ENCODE measurements at regions not wholly inside any gene's neighbourhood (a gene's known extent, or its start where the extent isn't known, plus 50 kb on each side); places are given as distances from the start of the nearest gene placed in this dataset.

DNA sequence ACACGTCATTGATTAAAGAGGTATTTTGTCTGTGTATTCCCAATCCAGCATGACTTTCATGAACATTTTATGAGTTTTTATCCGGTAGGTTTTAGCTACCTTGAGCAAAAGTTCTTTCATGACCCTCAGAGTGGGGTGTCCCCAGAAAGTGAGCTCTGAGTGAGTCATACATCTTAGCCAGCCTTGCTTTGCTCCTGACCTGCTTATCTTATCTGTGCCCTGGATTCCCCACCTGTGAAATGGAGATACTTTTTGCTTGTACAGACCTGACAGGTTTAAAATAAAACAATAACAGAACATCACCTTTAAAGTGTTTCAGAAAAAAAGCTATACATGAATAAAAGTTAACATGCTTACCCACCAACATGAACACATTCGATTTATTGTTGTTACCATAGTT lies 202.8 kb upstream of the SOX5 start:
- Histone ChIP-seq H3K27me3 (ENCODE audit: control insufficient read depth in 1 of 2, insufficient read depth in 2 of 2, low read length in 2 of 2) (no peaks in the 10 kb centered on the region), H4K20me1 (ENCODE audit: insufficient read depth, low read length) (no peaks in the 10 kb centered on the region), H3K9ac (ENCODE audit: insufficient read depth, low read depth, low read length) (no peak overlapping the region), H2AFZ (ENCODE audit: low read length) (no peak overlapping the region), H3K4me3 (replicated peaks in 1 of 3; ENCODE audit: insufficient read depth in 1 of 3, low read depth in 2 of 3, low read length in 3 of 3) (no peak overlapping the region), H3K79me2 (ENCODE audit: insufficient read depth, low read length) (no peaks in the 10 kb centered on the region), H3K4me2 (ENCODE audit: low read depth, low read length) (no peak overlapping the region), H3K4me1 (ENCODE audit: insufficient read depth, low read length) (no peaks in the 10 kb centered on the region), H3K27ac (ENCODE audit: extremely low read length, insufficient read depth, low read length) (no peak overlapping the region), H3K36me3 (replicated peaks in 1 of 2; ENCODE audit: control insufficient read depth in 1 of 2, insufficient read depth in 2 of 2, low read length in 2 of 2) (no peaks in the 10 kb centered on the region), H3K9me3 (ENCODE audit: low read length) (no peaks in the 10 kb centered on the region)
- in situ Hi-C loops (cut with HindIII; ENCODE audit: extremely low pct_ligation_motif_present, low pct_unique_long_range_greater_than_20kb) (no loop called here), intact Hi-C loops (cut with micrococcal nuclease; ENCODE audit: unreplicated experiment) (no loop called here)
- CTCF ChIA-PET (ENCODE audit: low intra/inter-chr PET ratio, low total read pairs): no interaction called here
- POLR2A ChIA-PET: no interaction called here
- TF ChIP-seq, protein P1, sequence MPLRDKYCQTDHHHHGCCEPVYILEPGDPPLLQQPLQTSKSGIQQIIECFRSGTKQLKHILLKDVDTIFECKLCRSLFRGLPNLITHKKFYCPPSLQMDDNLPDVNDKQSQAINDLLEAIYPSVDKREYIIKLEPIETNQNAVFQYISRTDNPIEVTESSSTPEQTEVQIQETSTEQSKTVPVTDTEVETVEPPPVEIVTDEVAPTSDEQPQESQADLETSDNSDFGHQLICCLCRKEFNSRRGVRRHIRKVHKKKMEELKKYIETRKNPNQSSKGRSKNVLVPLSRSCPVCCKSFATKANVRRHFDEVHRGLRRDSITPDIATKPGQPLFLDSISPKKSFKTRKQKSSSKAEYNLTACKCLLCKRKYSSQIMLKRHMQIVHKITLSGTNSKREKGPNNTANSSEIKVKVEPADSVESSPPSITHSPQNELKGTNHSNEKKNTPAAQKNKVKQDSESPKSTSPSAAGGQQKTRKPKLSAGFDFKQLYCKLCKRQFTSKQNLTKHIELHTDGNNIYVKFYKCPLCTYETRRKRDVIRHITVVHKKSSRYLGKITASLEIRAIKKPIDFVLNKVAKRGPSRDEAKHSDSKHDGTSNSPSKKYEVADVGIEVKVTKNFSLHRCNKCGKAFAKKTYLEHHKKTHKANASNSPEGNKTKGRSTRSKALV (CRISPR knock-in tag; IDR thresholded peaks at IDR 0.05): no peak
- TF ChIP-seq, protein P2, sequence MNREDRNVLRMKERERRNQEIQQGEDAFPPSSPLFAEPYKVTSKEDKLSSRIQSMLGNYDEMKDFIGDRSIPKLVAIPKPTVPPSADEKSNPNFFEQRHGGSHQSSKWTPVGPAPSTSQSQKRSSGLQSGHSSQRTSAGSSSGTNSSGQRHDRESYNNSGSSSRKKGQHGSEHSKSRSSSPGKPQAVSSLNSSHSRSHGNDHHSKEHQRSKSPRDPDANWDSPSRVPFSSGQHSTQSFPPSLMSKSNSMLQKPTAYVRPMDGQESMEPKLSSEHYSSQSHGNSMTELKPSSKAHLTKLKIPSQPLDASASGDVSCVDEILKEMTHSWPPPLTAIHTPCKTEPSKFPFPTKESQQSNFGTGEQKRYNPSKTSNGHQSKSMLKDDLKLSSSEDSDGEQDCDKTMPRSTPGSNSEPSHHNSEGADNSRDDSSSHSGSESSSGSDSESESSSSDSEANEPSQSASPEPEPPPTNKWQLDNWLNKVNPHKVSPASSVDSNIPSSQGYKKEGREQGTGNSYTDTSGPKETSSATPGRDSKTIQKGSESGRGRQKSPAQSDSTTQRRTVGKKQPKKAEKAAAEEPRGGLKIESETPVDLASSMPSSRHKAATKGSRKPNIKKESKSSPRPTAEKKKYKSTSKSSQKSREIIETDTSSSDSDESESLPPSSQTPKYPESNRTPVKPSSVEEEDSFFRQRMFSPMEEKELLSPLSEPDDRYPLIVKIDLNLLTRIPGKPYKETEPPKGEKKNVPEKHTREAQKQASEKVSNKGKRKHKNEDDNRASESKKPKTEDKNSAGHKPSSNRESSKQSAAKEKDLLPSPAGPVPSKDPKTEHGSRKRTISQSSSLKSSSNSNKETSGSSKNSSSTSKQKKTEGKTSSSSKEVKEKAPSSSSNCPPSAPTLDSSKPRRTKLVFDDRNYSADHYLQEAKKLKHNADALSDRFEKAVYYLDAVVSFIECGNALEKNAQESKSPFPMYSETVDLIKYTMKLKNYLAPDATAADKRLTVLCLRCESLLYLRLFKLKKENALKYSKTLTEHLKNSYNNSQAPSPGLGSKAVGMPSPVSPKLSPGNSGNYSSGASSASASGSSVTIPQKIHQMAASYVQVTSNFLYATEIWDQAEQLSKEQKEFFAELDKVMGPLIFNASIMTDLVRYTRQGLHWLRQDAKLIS (CRISPR knock-in tag; IDR thresholded peaks at IDR 0.05): no peak
- TF ChIP-seq SRF (IDR thresholded peaks at IDR 0.05; ENCODE audit: low read depth, low read length): no peak
- TF ChIP-seq ZNF432 (CRISPR knock-in tag; IDR thresholded peaks at IDR 0.05; ENCODE audit: borderline replicate concordance): no peak
- no peak for TF ChIP-seq ZNF674 (CRISPR knock-in tag; IDR thresholded peaks at IDR 0.05; ENCODE audit: low read depth)
- no peak for ATAC-seq
- BruUV-seq (replicated peaks): no TSS peak
- FAIRE-seq: no peak
- 46% methylated on average over 3 of the region's 3 CpGs for WGBS (ENCODE audit: low lambda C conversion rate)
- no peak for DNase-seq (ENCODE audit: low spot score)

Data from HepG2 (cell line).